Lower lobe of right lung (tissue), 2 donors: ENCODE measurements at regions not wholly inside any gene's neighbourhood (a gene's known extent, or its start where the extent isn't known, plus 50 kb on each side); places are given as distances from the start of the nearest gene placed in this dataset.

Source experiments
- ATAC-seq, 2 donors: fragments of 200-7000 bp; cut with Tn5 transposase; one replicate each; pipeline ENCODE4 v1.9.1; 2020 to 2022; ENCODE audit warnings: mild to moderate bottlenecking in 2 of 2, moderate library complexity in 2 of 2
- DNase-seq: peaks from one replicate; pipeline ENCODE4 v3.0.0-alpha.2; 2020
- H3K27ac ChIP-seq: fragments of 200-600 bp; one replicate; pipeline ENCODE4 v1.8.0; 2022
- H3K27me3 ChIP-seq: fragments of 200-600 bp; one replicate; pipeline ENCODE4 v1.8.0; 2022; ENCODE audit warnings: low read depth
- H3K36me3 ChIP-seq: fragments of 200-600 bp; one replicate; pipeline ENCODE4 v1.8.0; 2022; ENCODE audit warnings: mild to moderate bottlenecking
- H3K4me1 ChIP-seq: fragments of 200-600 bp; one replicate; pipeline ENCODE4 v1.8.0; 2022
- H3K4me3 ChIP-seq: fragments of 200-600 bp; one replicate; pipeline ENCODE4 v1.8.0; 2022; ENCODE audit warnings: mild to moderate bottlenecking
- H3K9me3 ChIP-seq: fragments of 200-600 bp; one replicate; pipeline ENCODE4 v1.8.0; 2022
- intact Hi-C: fragments of 100-400 bp; cut with DNase I; formaldehyde crosslinking; loops from one replicate; pipeline ENCODE4 v1.11.0; 2022
- TF ChIP-seq, protein P1 (sequence below): fragments of 200-600 bp; IDR thresholded peaks from one replicate; pipeline ENCODE4 v1.8.0; 2022; ENCODE audit warnings: antibody characterized with exemption, mild to moderate bottlenecking
- donor health status: DM: no; HTN: yes; CAD: no; lungs with severe emphysema.

DNA sequence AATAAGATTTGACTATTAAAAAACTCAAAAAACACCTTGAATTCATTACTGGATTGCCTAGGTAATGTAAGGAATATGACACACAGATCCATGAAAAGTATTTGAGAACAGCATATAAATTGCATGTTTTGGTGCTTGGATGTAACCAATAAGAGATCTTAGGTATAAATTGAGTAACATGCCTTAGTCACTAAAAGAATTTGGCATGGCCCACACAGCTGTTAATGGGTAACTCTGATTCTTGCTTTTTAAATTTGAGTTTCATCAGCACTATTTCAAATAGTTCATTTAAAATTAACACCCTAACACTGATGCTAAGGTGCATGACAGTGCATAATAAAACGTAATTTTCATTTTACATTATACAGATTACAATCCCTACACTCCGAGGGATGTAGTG, 779.3 kb upstream of the WWC1 start:
- ATAC-seq (no peak), DNase-seq (no peak)
- Histone ChIP-seq H3K9me3 (no peaks in the 10 kb centered on the region), H3K4me1 (no peaks in the 10 kb centered on the region), H3K27me3 (no peaks in the 10 kb centered on the region), H3K4me3 (no peak overlapping the region), H3K36me3 (no peaks in the 10 kb centered on the region), H3K27ac (no peak overlapping the region)
- intact Hi-C loops: no loop called here
- TF ChIP-seq, protein P1, sequence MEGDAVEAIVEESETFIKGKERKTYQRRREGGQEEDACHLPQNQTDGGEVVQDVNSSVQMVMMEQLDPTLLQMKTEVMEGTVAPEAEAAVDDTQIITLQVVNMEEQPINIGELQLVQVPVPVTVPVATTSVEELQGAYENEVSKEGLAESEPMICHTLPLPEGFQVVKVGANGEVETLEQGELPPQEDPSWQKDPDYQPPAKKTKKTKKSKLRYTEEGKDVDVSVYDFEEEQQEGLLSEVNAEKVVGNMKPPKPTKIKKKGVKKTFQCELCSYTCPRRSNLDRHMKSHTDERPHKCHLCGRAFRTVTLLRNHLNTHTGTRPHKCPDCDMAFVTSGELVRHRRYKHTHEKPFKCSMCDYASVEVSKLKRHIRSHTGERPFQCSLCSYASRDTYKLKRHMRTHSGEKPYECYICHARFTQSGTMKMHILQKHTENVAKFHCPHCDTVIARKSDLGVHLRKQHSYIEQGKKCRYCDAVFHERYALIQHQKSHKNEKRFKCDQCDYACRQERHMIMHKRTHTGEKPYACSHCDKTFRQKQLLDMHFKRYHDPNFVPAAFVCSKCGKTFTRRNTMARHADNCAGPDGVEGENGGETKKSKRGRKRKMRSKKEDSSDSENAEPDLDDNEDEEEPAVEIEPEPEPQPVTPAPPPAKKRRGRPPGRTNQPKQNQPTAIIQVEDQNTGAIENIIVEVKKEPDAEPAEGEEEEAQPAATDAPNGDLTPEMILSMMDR: no peak

DNA sequence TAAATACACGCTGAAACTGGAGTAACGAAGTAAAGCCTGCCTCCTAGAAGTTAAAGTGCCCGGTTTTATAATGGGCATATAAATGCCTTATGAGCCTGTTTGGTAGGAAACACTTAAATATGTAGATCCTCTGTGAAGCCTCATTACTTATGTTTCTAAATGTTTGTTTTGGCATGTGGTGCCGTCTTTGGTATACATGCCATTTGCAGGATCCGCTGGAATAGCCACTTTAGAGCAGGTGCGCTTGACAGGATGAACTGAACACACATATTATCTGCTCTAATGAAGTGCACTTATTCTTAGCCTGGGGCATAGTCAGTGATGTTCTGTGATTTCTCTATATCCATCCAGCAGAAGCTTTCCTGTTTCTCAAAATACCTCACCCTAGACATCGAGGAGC, 778.1 kb upstream of the WWC1 start:
- H3K9me3 ChIP-seq: no peaks in the 10 kb centered on the region
- H3K27me3 ChIP-seq: no peaks in the 10 kb centered on the region
- DNase-seq: no peak
- H3K4me3 ChIP-seq: no peak overlapping the region
- intact Hi-C loops: no loop called here
- H3K36me3 ChIP-seq: no peaks in the 10 kb centered on the region
- ATAC-seq: no peak
- no peaks in the 10 kb centered on the region for H3K4me1 ChIP-seq
- TF ChIP-seq, protein P1: no peak
- no peak overlapping the region for H3K27ac ChIP-seq

DNA sequence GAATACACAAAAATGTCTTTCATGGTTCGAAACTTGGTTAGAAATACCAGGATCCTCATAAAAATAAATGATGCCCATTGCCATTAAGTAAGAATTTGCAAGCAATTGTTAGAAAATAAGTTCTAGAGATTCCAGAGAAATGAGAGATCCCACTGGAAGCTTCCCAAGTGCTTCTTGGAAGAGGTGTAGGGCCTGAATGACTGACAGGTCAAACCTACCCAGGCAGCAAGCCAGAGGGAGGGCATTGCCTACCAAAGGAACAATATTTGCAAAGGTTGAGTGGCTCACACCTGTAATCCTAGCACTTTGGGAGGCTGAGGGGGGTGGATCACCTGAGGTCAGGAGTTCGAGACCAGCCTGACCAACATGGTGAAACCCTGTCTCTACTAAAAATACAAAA, 777.0 kb upstream of the WWC1 start:
- intact Hi-C loops: no loop called here
- H3K27me3 ChIP-seq: no peaks in the 10 kb centered on the region
- H3K27ac ChIP-seq: no peak overlapping the region
- H3K36me3 ChIP-seq: no peaks in the 10 kb centered on the region
- TF ChIP-seq, protein P1: no peak
- no peaks in the 10 kb centered on the region for H3K9me3 ChIP-seq
- H3K4me3 ChIP-seq: no peak overlapping the region
- DNase-seq (no peak), ATAC-seq (no peak)
- no peaks in the 10 kb centered on the region for H3K4me1 ChIP-seq

DNA sequence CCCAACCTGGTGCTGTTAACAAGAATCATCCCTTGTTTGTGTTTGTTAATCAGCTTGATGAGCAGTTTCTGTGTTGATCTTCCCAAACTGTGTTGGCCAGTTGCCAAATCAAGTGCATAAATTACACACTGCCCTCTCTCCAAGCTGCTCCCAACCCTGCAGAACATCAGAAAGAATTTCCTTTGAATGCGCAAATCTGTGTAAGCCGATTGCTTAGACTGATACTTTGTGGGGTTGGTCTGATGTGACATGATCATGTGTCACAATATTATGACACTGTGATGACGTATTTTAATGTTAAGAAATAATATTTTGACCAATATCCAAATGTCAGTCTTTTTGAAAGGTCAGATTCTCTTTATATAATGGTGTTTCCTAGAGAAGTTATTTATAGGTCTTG, 766.4 kb upstream of the WWC1 start:
- intact Hi-C loops: no loop called here
- ATAC-seq: no peak
- Histone ChIP-seq H3K27ac (no peak overlapping the region), H3K27me3 (no peaks in the 10 kb centered on the region), H3K36me3 (no peaks in the 10 kb centered on the region), H3K4me3 (no peak overlapping the region), H3K4me1 (no peaks in the 10 kb centered on the region), H3K9me3 (no peaks in the 10 kb centered on the region)
- TF ChIP-seq, protein P1: no peak
- no peak for DNase-seq

DNA sequence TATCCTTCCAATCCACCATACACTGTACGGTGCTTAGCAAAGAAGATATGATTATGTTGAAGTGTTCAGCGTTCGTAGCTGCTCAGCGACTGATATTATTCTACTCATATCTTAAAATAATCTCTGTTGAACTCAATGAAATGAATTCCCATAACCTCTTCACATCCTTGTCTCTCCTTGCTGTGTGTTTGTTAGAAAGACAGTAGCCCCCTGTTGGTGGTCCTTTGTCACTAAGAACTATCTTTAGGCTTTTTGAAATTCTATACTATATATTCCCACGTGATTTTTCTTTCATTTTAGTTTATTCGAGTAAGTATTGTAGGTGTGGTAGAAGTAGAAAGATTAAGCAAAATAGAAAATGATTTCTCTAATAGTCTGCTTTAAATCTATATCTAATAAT, 762.8 kb upstream of the WWC1 start:
- TF ChIP-seq, protein P1: no peak
- DNase-seq (no peak), ATAC-seq (no peak)
- intact Hi-C loops: no loop called here
- Histone ChIP-seq H3K27me3 (no peaks in the 10 kb centered on the region), H3K27ac (no peak overlapping the region), H3K4me3 (no peak overlapping the region), H3K4me1 (no peaks in the 10 kb centered on the region), H3K36me3 (no peaks in the 10 kb centered on the region), H3K9me3 (no peaks in the 10 kb centered on the region)

DNA sequence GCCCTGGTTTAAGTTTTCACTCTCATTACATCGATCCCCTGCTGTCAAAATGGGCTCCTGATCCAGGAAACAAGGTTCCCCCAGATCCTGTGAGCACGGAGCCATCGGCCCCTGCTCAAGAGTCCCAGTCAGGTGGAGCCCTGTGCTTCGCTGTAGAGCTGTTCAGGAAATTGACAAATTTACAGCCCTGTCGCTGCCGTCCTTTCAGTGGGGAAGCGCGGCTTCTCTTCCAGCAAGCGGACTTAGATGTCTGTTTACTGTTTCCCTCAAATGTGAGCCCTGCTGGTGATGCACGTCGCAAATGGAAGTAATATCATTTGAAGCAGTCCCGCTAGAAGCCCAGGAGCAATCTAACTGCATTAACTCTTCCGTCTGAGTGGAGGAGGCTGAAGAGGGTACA, 760.9 kb upstream of the WWC1 start:
- H3K9me3 ChIP-seq: no peaks in the 10 kb centered on the region
- no peak overlapping the region for H3K27ac ChIP-seq
- DNase-seq (no peak), ATAC-seq (no peak)
- no peaks in the 10 kb centered on the region for H3K4me1 ChIP-seq
- no peak overlapping the region for H3K4me3 ChIP-seq
- no peaks in the 10 kb centered on the region for H3K27me3 ChIP-seq
- H3K36me3 ChIP-seq: no peaks in the 10 kb centered on the region
- TF ChIP-seq, protein P1: no peak
- intact Hi-C loops: no loop called here
